ENCODE measurements at regions not wholly inside any gene's neighbourhood (a gene's known extent, or its start where the extent isn't known, plus 50 kb on each side); places are given as distances from the start of the nearest gene placed in this dataset.

DNA sequence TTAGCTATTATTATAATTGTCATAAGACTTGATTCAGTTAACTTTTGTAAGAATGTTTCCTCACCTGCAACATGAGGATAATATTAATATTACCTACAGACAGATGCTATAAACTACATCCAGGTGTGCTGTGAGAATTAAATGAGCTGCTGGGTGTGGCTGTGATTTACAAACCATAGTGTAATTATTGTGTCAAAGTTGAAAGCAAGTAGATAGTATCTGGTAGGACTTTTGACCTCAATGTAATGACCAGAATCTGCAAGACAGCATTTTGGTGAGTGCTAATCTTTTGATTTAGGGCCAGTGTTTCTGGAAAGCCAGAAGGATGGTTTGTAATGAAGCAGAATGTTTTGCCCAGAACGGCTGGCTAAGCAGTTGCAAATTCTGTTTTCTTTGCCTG is 162.5 kb downstream of the TRMT11 start:
- TF ChIP-seq EZH2 (optimal IDR thresholded peaks at IDR 0.05; ENCODE audit: low read depth, low read length) (no peak), EZH2phosphoT487 (IDR thresholded peaks at IDR 0.05; ENCODE audit: low read length) (no peak)
- TF ChIP-seq, protein P1, sequence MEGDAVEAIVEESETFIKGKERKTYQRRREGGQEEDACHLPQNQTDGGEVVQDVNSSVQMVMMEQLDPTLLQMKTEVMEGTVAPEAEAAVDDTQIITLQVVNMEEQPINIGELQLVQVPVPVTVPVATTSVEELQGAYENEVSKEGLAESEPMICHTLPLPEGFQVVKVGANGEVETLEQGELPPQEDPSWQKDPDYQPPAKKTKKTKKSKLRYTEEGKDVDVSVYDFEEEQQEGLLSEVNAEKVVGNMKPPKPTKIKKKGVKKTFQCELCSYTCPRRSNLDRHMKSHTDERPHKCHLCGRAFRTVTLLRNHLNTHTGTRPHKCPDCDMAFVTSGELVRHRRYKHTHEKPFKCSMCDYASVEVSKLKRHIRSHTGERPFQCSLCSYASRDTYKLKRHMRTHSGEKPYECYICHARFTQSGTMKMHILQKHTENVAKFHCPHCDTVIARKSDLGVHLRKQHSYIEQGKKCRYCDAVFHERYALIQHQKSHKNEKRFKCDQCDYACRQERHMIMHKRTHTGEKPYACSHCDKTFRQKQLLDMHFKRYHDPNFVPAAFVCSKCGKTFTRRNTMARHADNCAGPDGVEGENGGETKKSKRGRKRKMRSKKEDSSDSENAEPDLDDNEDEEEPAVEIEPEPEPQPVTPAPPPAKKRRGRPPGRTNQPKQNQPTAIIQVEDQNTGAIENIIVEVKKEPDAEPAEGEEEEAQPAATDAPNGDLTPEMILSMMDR (IDR thresholded peaks at IDR 0.05; ENCODE audit: low read length): no peak
